GM18519 (cell line): ENCODE measurements at regions not wholly inside any gene's neighbourhood (a gene's known extent, or its start where the extent isn't known, plus 50 kb on each side); places are given as distances from the start of the nearest gene placed in this dataset.

Source experiments
- ATAC-seq: cut with Tn5 transposase; IDR thresholded peaks from one replicate; pipeline ENCODE4 v1.9.1; 2021; ENCODE audit warnings: mild to moderate bottlenecking, moderate library complexity; ENCODE audit not compliant: unreplicated experiment, low FRiP score

DNA sequence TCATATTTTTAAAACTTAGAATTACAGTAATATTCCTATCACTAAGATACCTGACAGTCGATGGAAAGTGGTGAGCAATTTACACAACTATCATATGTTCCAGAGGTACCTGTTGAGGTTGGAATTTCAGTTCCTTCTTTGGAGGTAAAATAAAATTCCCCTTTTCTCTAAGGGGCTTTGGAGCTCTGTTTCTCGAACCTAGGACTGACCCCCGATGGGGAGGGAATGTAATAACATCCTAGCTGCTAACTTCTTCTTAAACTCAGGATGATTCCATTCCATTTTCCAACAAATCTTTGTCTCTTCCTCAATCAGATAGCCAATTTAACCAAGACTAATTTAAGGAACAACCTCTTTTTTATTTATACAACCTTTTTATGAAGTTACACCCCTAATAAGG is 1069.8 kb downstream of the NLGN4Y start:
- no peak for ATAC-seq

DNA sequence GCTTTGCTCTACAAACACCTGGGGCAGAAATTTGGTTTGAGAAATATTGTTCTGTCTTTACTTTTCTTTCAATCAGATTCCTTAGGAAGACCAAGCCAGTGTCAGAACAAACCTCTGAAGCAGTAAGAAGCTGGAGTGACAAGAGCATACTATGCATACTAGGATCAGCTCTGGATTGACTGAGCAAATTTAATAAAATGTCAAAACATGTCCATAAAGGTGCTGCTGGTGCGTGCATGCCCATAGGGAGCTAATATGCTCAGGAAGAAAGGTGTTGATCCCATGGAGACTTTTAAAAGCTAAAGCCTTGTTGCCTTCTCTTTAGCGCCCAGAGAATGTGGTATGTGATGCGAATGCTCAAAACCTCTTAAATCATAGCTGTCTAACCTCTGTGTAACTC is 1076.2 kb downstream of the NLGN4Y start:
- ATAC-seq = no peak

GRCh38 chrY:15624370-15624769 is 1100.0 kb downstream of the NLGN4Y start:
- no peak for ATAC-seq

DNA sequence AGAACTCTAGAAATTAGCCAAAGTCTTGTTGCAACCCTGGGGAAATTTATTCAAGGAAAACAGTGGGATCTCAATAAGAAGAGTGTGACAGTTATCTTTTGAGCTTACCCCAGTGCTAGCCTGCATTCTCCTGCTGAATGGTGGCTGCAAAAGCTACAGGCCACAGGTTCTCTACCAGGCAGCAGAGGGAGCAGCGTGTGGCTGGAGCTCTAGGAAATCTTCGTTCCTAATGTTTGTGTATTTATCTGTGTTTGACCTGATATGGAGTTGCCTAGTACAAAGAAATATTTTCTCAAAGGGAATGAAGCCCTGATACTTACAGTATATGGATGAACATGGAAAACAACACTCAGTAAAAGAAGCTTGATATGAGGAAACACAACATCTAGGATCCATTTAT is 1100.6 kb downstream of the NLGN4Y start:
- ATAC-seq = no peak

- ATAC-seq = no peak
These were observed 1123.9 kb downstream of the NLGN4Y start for GRCh38 chrY:15648198-15648597.

DNA sequence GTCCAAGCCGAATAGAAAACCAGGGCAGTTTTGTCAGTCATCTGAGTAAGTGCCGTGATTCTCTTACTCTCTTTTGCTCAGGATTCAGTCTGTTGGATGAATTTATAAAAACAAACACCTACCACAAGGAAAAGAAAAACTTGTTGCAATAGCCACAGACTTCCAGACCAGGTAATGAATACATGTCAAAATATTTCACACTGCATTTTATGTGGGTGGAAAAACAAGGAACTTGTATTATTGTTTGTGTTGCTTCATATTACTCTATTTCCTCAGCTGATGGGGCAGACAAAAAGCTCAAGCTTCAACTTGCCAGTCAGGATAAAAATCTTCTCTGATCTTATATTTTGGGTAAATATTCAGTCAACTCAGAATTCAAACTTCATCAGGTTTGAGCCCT is 1125.7 kb downstream of the NLGN4Y start:
- ATAC-seq = no peak

GRCh38 chrY:15688531-15688930 is 1164.2 kb downstream of the NLGN4Y start:
- ATAC-seq = no peak

GRCh38 chrY:15689994-15690393 is 1165.7 kb downstream of the NLGN4Y start:
- ATAC-seq = no peak

DNA sequence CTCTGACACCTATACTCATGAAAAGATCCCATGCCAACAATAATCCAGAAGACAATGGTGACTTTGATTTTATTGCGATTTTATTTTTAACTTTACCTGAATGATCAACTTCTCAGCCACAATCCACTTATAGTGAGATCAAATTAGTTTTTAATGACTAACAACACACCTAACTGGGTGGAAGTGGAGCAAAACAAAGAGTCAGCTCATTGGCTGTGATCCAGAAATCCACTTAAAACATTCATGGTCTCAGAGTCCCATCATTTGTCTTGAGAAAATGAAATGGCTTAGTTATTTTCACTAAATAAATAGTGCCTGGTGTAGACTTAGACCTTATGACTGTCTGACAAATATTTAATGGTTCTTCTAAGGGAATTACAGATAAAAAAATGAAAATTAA is 1177.8 kb downstream of the NLGN4Y start:
- ATAC-seq = no peak

- ATAC-seq = no peak
These were observed 1180.6 kb downstream of the NLGN4Y start for GRCh38 chrY:15704906-15705305.

DNA sequence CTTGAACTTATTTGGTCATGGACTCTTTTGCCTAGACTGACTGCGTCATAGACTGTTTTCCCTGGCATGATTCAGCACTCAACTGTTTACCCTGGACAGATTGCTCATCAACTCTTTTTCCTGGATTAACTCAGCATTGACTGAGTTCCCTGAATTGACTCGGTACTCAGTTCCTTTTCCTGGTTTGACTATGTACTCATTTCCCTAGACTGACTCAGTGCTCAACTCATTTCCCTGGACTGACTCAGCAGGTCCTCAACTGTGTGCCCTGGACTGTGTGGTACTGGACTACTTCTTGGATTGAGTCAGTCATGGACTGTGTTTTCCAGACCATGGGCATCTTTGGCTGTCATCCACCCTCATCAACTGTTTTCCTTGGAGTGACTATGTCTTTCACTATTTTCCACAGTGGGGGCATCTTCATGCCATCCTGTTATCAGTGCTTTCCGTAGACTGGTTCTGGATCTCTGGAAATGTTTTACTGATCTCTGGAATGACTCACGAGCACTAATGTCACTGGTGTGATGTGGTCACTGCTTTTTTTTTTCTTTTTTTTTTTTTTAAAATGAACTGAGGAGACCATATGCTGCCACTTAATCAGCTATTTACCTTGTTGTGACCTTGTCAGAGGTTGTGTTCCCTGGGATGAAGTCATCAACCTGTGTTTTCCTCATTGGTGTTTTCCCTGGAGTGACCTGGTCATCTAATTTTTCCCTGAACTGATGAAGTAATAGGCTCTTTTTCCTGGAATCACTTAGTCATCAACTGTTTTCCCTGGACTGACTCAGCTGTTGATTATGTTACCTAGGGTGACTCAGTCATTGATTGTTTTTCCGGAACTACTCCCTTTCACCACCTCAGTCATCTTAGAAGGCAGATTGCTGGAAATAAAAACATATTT is 1225.5 kb downstream of the NLGN4Y start:
- no peak for ATAC-seq

GRCh38 chrY:15751001-15751400 is 1226.7 kb downstream of the NLGN4Y start:
- ATAC-seq = no peak

- ATAC-seq = no peak
These were observed 1231.9 kb downstream of the NLGN4Y start for GRCh38 chrY:15756266-15756665.

DNA sequence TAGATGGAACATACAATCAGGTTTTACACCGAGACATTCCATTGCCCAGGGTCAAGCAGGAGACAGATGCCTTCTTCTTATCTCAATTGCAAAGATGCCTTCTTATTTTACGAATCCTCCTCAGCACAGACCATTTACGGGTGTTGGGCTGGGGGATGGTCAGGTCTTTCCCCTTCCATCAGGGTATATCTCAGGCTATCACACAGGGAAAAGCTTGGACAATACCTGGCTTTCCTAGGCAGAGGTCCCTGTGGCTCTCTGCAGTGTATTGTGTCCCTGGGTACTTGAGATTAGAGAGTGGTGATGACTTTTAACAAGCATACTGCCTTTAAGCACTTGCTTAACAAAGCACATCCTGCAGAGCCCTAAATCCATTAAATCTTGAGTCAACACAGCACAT is 1249.2 kb downstream of the NLGN4Y start:
- no peak for ATAC-seq

- ATAC-seq = no peak
These were observed 1251.6 kb downstream of the NLGN4Y start for GRCh38 chrY:15775880-15776279.

DNA sequence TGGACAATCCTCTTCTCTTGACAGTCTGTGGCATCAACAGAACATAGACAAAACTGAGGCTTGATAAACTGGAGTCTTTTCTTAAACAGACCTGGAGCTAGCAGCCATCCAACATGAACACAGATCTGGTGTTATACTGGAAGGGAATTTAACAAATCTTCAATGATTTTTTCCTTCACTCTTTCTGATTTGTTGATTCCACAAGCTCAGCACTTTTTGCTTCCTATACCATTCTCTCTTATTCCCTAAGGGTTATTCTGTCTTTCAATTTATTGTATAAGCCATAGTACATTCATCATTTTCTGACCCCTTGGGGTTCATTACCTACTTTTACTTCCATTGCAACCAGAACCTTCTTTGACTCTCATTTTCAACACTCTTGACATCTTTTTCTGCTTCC is 1255.6 kb downstream of the NLGN4Y start:
- ATAC-seq = no peak

GRCh38 chrY:15800021-15800420 is 1275.7 kb downstream of the NLGN4Y start:
- ATAC-seq = no peak

DNA sequence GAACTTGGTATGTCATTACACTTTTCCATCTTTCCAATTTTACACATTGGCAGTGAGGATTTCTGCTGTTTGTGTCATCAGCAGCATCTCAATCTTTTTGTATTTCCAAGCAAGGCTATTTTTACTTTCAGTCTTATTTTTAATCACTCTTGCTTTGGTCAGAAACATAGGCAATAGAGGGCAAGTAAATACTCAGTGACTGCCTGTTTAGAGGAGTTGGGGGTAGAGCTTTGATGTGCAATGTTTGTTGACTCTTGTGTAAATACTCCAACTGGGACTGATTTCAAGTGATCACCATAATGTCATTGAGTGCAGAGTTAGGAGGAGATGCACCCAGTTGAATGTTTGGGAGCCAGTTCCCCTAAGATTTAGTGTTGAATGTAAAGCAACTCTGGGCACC is 1281.7 kb downstream of the NLGN4Y start:
- no peak for ATAC-seq

- ATAC-seq = no peak
These were observed 1289.9 kb downstream of the NLGN4Y start for GRCh38 chrY:15814241-15814640.
